HG02759 (cell line): ENCODE measurements at regions not wholly inside any gene's neighbourhood (a gene's known extent, or its start where the extent isn't known, plus 50 kb on each side); places are given as distances from the start of the nearest gene placed in this dataset.

Experiments
- ATAC-seq: cut with Tn5 transposase; IDR thresholded peaks from one replicate; pipeline ENCODE4 v1.9.1; 2021; ENCODE audit warnings: mild to moderate bottlenecking, moderate library complexity; ENCODE audit not compliant: unreplicated experiment

- ATAC-seq, result no peak
Observed at GRCh38 chr2:3100386-3100785, 277.2 kb downstream of the EIPR1 start.

GRCh38 chr2:3099860-3100234 is 277.8 kb downstream of the EIPR1 start:
- no peak for ATAC-seq

- no peak for ATAC-seq
Observed at GRCh38 chr2:3099145-3099859, 278.3 kb downstream of the EIPR1 start.

- ATAC-seq, result no peak
Observed at GRCh38 chr2:3098231-3098630, 279.4 kb downstream of the EIPR1 start.

DNA sequence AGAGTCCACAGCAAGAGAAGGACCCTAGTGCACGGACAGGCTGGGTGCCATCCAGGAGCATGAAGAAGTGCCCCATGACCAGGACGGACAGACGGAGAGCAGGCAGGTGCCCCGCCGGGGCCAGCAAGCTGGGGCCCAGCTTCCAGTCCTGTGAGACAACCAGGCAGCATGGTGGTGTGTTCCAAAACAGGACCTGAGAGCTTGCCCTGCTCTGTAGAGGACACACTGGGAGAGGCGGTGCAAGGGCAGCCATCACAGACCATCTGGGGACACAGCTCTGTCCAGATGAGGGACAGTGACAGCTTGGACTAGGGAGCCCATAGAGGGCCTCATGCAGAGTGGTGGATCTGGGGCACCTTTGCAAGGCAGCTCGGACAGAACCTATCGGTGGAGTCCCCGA is 279.8 kb downstream of the EIPR1 start:
- no peak for ATAC-seq

DNA sequence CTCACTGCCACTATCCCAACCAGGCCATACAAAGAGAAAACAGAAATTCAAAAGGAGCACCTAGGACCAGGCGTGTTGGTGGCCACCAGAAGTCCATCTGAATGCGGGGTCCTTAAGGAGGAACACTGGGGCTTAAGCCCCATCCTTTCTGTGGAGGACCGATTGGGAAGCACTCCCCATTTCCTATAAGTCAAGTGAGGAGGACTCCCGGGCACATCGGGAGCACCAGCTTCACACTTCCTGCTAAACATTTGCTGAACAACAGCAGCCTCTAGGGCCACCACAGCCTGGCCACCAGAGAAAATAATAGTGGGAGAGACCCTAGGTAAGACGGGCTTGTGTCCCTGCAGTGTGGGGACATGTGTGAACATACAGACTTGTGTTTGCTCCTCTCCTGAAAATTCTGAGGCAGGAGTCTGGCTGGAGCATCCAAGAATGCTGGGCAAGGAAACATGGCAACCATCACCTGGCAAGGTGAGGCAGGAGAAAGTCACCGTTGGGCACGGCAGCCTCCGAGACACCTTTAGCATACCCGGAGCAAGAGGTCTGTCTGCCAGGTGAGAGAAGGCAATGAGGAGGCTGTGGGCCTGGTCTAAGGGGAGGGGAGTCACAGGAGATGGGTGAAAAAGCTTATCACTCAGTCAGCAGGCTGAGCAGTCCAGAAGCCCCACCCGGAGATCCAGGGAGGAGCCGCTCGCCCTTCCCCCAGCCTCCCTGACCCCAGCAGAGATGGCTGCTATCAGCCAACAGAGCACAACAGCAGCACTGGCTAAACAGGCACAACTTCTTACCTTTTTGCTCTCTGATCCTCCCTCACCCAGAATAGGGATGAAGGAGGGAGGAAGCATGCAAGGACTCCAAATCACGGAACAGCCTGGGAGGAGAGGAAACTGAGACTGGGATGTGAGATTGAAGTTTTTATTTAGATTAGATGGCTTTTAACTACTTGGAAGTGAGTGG is 282.3 kb downstream of the EIPR1 start:
- no peak for ATAC-seq

- ATAC-seq, result no peak
Observed at GRCh38 chr2:3094318-3094717, 283.3 kb downstream of the EIPR1 start.

DNA sequence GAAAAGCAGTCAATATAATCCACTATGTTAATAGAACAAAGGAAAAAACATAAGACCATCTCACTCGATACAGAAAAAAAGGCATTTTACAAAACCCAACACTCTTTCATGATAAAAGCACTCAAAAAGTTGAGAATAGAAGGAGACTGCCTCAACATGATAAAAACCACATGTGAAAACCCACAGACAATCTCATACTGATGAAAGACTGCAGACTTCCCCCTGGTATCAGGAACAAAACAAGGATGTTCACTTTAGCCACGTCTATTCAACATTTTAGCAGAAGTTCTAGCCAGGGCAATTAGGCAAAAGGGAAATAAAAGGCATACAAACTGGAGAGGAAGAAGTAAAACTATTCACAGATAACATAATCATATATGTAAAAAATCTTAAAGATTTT is 285.9 kb downstream of the EIPR1 start:
- ATAC-seq, result no peak

DNA sequence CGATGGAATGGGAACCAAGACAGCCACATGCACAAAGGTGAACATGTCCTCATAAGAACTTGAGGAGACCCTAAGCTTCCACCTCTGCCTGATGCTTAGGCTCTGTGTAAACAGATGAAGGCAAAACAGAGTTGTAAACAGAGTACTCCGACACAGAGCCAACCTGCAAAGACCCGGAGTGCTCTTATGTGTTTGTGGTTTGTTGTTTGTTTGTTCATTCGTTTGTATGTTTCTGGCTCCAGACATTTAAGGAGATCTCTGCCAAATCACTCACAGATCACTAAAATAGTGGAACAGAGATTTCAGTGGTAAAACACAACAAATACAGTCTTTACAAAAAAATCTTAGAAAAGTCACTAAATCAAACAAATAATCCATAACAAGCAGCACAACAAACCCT is 294.9 kb downstream of the EIPR1 start:
- ATAC-seq, result no peak

DNA sequence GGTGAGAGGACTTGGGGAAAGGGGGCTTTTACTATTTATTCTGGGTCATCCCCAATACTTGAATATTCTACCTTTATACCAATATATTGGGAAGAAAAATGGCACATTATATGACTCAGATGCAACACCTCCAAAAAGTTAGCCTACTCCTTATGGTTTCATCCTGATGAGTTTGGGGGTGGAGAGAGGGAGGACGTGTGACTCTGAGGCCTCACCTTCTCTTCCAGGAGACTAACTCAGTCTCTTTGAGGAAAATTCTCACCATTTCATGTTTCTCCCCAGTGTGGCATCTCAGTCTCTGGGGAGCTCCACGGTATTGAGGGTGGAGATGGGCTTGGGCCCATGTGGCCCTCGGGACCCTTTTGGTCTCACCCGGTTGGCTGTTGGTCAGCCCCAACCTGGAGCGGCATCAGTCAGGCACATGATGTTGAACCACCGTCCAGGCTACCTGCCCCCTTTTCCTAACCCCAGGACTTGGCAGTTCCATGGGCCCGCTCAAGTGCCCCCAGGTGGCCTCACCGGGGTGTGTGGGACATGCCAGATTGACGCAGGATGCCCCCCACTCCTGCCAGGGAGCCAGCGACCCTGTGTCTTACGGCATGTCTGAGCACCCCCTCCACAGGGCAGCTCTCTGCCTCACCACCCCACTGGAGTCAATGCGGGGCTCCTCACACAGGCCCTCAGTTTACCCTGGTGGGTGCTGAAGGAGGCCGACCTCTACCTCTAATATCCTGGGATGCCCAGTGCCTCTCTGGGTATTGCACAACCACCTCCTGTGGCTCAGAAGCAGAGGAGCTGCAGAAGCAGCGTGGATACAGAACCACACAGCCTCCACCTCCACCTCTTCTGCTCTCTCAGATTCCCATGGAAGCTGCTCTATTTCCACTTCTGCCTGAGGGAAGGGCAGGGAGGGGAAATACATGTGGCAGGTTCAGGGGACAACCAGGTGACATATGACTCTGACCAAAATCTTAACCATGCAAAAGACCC is 297.4 kb downstream of the EIPR1 start:
- ATAC-seq, result no peak

- no peak for ATAC-seq
Observed at GRCh38 chr2:3079466-3079865, 298.2 kb downstream of the EIPR1 start.

GRCh38 chr2:3078684-3079083 is 298.9 kb downstream of the EIPR1 start:
- ATAC-seq, result no peak

- no peak for ATAC-seq
Observed at GRCh38 chr2:3076848-3077642, 300.6 kb downstream of the EIPR1 start.

DNA sequence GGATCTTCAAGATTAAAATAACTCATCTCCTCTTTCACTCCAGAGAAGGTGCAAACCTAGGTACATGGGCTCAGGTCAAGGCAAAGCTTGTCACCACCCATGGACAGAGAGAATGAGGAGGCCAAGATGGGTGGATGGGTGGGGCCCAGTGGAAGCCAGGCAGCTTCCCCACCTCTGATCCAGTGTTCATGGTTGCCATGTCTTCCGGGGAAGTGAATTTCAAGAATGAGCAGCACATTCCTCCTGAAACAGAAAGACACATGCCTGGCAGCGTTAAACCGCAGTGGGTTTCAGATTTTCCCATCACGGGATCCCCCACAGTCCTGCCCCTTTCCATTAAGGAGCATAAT is 301.7 kb downstream of the EIPR1 start:
- ATAC-seq, result no peak

DNA sequence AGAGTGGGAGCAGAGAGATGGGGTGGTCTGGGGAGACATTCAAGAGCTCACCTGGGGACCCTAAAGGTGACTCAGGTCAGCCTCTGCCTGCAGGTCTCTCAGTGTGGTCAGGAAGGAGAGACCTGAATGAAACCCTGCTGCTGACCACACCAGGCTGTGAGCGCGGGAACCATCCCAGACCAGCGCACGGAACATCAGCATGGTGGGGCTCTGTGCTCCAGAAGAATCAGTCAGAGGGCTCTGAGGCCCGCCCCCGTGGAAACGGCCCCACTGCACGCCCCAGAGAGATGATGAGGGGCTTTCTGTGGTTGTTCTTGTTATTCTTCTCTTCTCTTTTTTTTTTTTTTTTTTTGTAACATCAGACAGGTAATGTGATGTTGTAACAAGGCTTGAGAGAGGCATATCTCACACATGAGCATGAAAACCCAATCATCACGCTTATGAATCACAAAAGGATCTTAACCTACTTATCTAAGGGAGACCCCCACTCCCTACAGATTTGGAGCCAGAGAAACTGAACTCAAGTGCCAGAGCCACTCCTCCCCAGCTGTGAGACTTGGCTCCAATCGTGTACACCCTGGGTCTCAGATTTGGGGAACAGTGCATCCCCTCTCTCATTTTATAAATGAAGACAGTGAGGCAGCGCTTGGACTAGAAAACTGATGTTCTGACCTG is 302.2 kb downstream of the EIPR1 start:
- ATAC-seq, result no peak

DNA sequence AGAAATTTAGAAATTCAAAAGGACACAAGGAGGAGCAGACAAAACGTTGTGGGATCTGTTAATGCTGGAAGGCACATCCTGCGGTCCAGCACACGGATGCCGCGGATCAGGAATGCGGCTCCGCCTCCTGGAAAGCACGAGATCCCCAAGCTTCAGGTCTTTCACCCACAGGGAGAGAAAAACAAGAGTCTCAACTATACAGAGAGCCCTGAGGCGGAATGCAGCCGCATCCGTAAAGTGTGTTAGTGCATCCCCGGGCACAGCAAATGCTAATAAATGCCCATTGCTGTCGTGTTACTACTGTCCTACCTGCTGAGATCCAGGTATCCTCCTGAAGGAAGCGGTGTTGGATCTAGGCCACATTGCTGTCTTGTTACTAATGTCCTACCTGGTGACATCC is 303.9 kb downstream of the EIPR1 start:
- ATAC-seq, result no peak

GRCh38 chr2:3073041-3073595 is 304.5 kb downstream of the EIPR1 start:
- ATAC-seq, result no peak

- no peak for ATAC-seq
Observed at GRCh38 chr2:3071685-3072263, 305.8 kb downstream of the EIPR1 start.

DNA sequence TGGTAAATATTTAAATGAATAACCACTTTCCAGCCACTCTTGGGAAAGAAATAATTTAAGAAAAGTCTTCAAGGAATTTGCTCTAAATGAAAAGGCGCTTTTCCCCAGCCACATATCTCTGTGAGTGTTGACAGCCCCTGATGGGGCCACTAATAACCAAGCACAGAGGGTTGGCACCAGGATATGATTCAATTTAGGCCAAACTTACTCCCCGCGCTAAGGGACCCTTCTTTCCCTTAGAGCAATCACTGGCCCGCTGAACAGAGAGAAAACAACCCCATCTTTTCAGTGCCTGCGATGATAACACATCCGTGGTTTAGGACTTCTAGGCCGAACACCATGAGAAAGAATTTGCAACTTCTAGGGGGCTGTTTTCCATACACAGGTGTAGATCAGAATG is 310.8 kb downstream of the EIPR1 start:
- no peak for ATAC-seq
